GM10266 (cell line): ENCODE measurements at regions not wholly inside any gene's neighbourhood (a gene's known extent, or its start where the extent isn't known, plus 50 kb on each side); places are given as distances from the start of the nearest gene placed in this dataset.
"Not testable (repeated sequence)": the region's sequence is repeated elsewhere in the genome, so short reads cannot be mapped to it uniquely, and the experiment has no call there.

Experiments
- DNase-seq: peaks from one replicate; pipeline ENCODE4 v3.0.0; 2012; ENCODE audit errors: extremely low spot score
- CTCF ChIP-seq: IDR thresholded peaks from 2 replicates; pipeline ENCODE4 v1.5.1; 2012; ENCODE audit warnings: mild to moderate bottlenecking, low read depth; ENCODE audit not compliant: control insufficient read depth, insufficient read depth; ENCODE audit errors: missing control alignments

- DNase-seq: no peak
- no peak for TF ChIP-seq CTCF
These were observed 756.4 kb downstream of the KCNT2 start for GRCh38 chr1:195851804-195852203.

GRCh38 chr1:195851016-195851601, 757.1 kb downstream of the KCNT2 start:
- TF ChIP-seq CTCF: no peak
- no peak for DNase-seq

DNA sequence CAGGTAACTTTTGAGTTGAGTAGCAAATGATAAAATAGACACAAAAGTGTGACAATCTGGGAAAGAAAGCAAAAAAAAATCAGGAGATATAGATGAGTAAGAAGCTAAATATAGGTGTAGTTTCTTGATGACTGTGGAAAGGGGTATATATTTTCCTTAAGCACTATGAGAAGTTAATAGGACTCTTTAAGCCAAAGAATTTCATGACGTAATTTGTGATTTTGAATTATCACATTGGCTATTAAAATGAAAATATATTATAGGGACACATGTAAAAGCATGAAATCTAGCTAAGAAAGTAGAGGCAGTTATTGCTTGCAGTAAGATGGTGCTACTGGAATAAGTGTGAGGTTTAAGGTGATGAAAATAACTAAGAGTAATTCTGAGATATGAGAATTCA, 759.1 kb downstream of the KCNT2 start:
- no peak for TF ChIP-seq CTCF
- no peak for DNase-seq

GRCh38 chr1:195847957-195848875, 760.0 kb downstream of the KCNT2 start:
- DNase-seq: not testable (repeated sequence)

DNA sequence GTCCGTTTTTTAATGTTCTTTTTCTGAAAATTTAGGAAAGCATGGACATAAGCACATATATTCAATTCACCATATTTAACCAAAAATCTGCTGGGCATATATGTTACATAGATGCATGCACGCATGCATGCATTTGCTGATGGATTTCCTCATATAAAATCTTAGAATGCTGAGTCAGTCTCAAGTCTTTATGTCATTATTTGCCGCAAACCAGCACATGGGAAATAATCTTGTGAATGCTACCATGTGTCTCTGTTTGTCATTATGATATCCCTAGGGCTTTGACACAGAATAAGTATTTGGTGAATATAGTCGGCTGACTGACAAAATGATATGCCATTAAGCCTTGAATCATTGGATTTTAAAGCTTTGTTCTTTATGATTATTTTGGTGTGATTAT, 776.5 kb downstream of the KCNT2 start:
- TF ChIP-seq CTCF: no peak
- DNase-seq: no peak

DNA sequence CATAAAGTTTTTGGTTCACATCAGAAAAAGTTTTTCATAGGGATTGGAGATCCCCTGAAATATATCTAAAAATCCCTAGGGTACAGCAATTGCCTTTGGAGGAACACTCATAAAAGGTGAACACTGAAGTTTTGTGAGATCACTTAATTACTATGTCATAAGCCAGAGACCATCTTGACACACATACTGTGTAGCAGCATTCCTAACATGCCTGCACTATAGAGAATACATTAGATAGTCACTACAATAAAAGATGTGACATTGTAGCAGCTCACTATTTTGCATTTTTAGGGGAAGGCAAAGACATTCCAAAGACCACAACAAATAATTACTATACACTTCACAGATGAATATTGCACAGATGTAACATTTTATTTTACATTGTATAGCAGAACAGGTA, 779.9 kb downstream of the KCNT2 start:
- DNase-seq: no peak
- TF ChIP-seq CTCF: no peak

GRCh38 chr1:195820925-195821324, 787.3 kb downstream of the KCNT2 start:
- TF ChIP-seq CTCF: no peak
- DNase-seq: no peak

GRCh38 chr1:195806060-195806459, 802.2 kb downstream of the KCNT2 start:
- TF ChIP-seq CTCF: no peak
- no peak for DNase-seq
